Kidney glomerular epithelial cell (primary cell): ENCODE measurements at regions not wholly inside any gene's neighbourhood (a gene's known extent, or its start where the extent isn't known, plus 50 kb on each side); places are given as distances from the start of the nearest gene placed in this dataset.

Experiments
- DNase-seq: peaks from one replicate; lab custom pipeline; 2025; lab: John Stamatoyannopoulos, UW

- peak; percentile 75 for DNase-seq
Observed at GRCh38 chr3:76694063-76694462, 345.8 kb upstream of the ROBO2 start.

GRCh38 chr3:76698136-76698706, 341.7 kb upstream of the ROBO2 start:
- no peak for DNase-seq

- DNase-seq = no peak
Observed at GRCh38 chr3:76699846-76700245, 340.1 kb upstream of the ROBO2 start.

GRCh38 chr3:76700323-76700722, 339.6 kb upstream of the ROBO2 start:
- peak; percentile 27 for DNase-seq

- no peak for DNase-seq
Observed at GRCh38 chr3:76702676-76703075, 337.2 kb upstream of the ROBO2 start.

- DNase-seq = no peak
Observed at GRCh38 chr3:76715426-76715825, 324.5 kb upstream of the ROBO2 start.

- no peak for DNase-seq
Observed at GRCh38 chr3:76723366-76723765, 316.5 kb upstream of the ROBO2 start.

- no peak for DNase-seq
Observed at GRCh38 chr3:76724075-76724474, 315.8 kb upstream of the ROBO2 start.

GRCh38 chr3:76724706-76725105, 315.2 kb upstream of the ROBO2 start:
- no peak for DNase-seq

- DNase-seq = no peak
Observed at GRCh38 chr3:76726034-76726433, 313.9 kb upstream of the ROBO2 start.

- DNase-seq = no peak
Observed at GRCh38 chr3:76728426-76728825, 311.5 kb upstream of the ROBO2 start.

- DNase-seq = no peak
Observed at GRCh38 chr3:76731471-76731870, 308.4 kb upstream of the ROBO2 start.

GRCh38 chr3:76733073-76733759, 306.7 kb upstream of the ROBO2 start:
- DNase-seq = no peak

GRCh38 chr3:76735152-76735551, 304.7 kb upstream of the ROBO2 start:
- DNase-seq = no peak

GRCh38 chr3:76753599-76753998, 286.3 kb upstream of the ROBO2 start:
- peak; percentile 8 for DNase-seq

GRCh38 chr3:76754247-76754646, 285.7 kb upstream of the ROBO2 start:
- DNase-seq = no peak

- no peak for DNase-seq
Observed at GRCh38 chr3:76756577-76756976, 283.3 kb upstream of the ROBO2 start.

- no peak for DNase-seq
Observed at GRCh38 chr3:76760336-76760735, 279.6 kb upstream of the ROBO2 start.

GRCh38 chr3:76765511-76765910, 274.4 kb upstream of the ROBO2 start:
- no peak for DNase-seq

GRCh38 chr3:76768912-76769311, 271.0 kb upstream of the ROBO2 start:
- DNase-seq = no peak

GRCh38 chr3:76776927-76777326, 263.0 kb upstream of the ROBO2 start:
- DNase-seq = no peak

- no peak for DNase-seq
Observed at GRCh38 chr3:76788206-76788605, 251.7 kb upstream of the ROBO2 start.

GRCh38 chr3:76789237-76789636, 250.7 kb upstream of the ROBO2 start:
- DNase-seq = no peak

GRCh38 chr3:76811418-76811817, 228.5 kb upstream of the ROBO2 start:
- DNase-seq = no peak
